ENCODE measurements at regions not wholly inside any gene's neighbourhood (a gene's known extent, or its start where the extent isn't known, plus 50 kb on each side); places are given as distances from the start of the nearest gene placed in this dataset.

- Histone ChIP-seq H3K36me3 (replicated peaks in 1 of 2; ENCODE audit: control insufficient read depth in 1 of 2, insufficient read depth in 2 of 2, low read length in 2 of 2) (no peaks in the 10 kb centered on the region), H3K4me1 (ENCODE audit: insufficient read depth, low read length) (no peaks in the 10 kb centered on the region), H3K4me3 (replicated peaks in 1 of 3; ENCODE audit: insufficient read depth in 1 of 3, low read depth in 2 of 3, low read length in 3 of 3) (no peak overlapping the region), H3K9me3 (ENCODE audit: low read length) (no peaks in the 10 kb centered on the region), H3K4me2 (ENCODE audit: low read depth, low read length) (no peak overlapping the region), H3K27ac (ENCODE audit: extremely low read length, insufficient read depth, low read length) (no peak overlapping the region), H3K9ac (ENCODE audit: insufficient read depth, low read depth, low read length) (no peak overlapping the region), H3K79me2 (ENCODE audit: insufficient read depth, low read length) (no peaks in the 10 kb centered on the region), H4K20me1 (ENCODE audit: insufficient read depth, low read length) (no peaks in the 10 kb centered on the region; the same call in 1 of the 2 replicates), H2AFZ (ENCODE audit: low read length) (no peak overlapping the region), H3K27me3 (ENCODE audit: control insufficient read depth in 1 of 2, insufficient read depth in 2 of 2, low read length in 2 of 2) (peaks cover 6 to 53% of the 10 kb centered on the region in 2 experiments; a peak in 3 of 5 replicates)
- WGBS (ENCODE audit: low lambda C conversion rate): 25% methylated on average over 17 of the region's 17 CpGs
- FAIRE-seq: no peak
- CTCF ChIA-PET (ENCODE audit: low intra/inter-chr PET ratio, low total read pairs): no interaction called here
- TF ChIP-seq KMT2B (CRISPR knock-in tag; IDR thresholded peaks at IDR 0.05) (no peak), PRPF4 (IDR thresholded peaks at IDR 0.05; ENCODE audit: low read depth, low read length, poor library complexity, severe bottlenecking) (no peak), NFAT5 (CRISPR knock-in tag; IDR thresholded peaks at IDR 0.05) (no peak), ZNF543 (CRISPR knock-in tag; IDR thresholded peaks at IDR 0.05) (no peak)
- in situ Hi-C loops (cut with HindIII; ENCODE audit: extremely low pct_ligation_motif_present, low pct_unique_long_range_greater_than_20kb): no loop called here
- no peak for ATAC-seq
- BruUV-seq (replicated peaks): no TSS peak
- POLR2A ChIA-PET: no interaction called here
- intact Hi-C loops (cut with micrococcal nuclease; ENCODE audit: unreplicated experiment): no loop called here
- no peak for DNase-seq (ENCODE audit: low spot score)
These were observed 286.2 kb downstream of the CYP26B1 start for GRCh38 chr2:71861186-71862160.

Measured in HepG2 (cell line).